Neural progenitor cell (in vitro differentiated cells): ENCODE measurements at regions not wholly inside any gene's neighbourhood (a gene's known extent, or its start where the extent isn't known, plus 50 kb on each side); places are given as distances from the start of the nearest gene placed in this dataset.

Experiments used
- EZH2 ChIP-seq: fragments of 200-600 bp; sonication (generic); IDR thresholded peaks from 2 replicates; pipeline ENCODE4 v1.6.1; 2017; ENCODE audit warnings: antibody characterized with exemption, mild to moderate bottlenecking, moderate library complexity
- EZH2phosphoT487 ChIP-seq: fragments of 200-600 bp; sonication (generic); IDR thresholded peaks from 2 replicates; pipeline ENCODE4 v1.6.1; 2017; ENCODE audit warnings: antibody characterized with exemption
- TF ChIP-seq, protein P1 (sequence below): fragments of 200-600 bp; sonication (generic); IDR thresholded peaks from 2 replicates; pipeline ENCODE4 v1.5.1; 2017; ENCODE audit warnings: antibody characterized with exemption, mild to moderate bottlenecking

DNA sequence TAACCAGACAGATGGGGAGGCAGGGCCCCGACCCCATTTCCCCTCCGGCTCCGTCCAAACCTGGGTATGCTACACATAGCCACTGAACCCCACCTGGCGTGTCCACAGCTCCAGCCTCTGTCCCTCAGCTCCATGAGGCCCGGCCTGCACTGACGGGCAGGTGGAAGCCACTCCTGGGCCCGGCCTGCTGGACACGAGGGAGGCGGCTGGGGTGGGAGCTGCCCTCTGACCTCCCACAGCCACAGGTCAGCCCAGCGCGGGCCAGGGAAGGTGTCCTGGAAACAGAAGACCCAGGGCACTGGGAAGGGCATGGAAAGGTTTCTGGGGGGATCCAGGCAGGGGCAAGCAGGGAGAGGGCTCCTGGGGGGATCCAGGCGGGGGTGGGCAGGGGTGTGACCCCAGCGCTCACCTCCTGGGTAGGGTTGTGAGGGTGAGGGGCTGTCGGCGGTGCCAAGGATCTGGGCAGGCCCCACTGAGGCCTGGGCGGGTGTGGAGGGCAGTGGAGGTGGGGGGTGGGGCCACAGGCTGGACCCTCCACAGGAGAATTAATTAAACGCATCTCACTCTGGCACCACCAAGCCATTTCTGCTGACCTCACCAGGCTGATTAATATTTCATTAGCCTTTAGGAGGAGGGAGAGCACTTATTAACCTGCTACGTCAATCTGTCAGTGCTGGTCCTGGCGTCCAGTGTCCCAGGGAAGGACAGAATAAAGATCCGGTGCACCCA lies 108.9 kb downstream of the UNCX start:
- TF ChIP-seq EZH2phosphoT487 (no peak), EZH2 (no peak)
- TF ChIP-seq, protein P1, sequence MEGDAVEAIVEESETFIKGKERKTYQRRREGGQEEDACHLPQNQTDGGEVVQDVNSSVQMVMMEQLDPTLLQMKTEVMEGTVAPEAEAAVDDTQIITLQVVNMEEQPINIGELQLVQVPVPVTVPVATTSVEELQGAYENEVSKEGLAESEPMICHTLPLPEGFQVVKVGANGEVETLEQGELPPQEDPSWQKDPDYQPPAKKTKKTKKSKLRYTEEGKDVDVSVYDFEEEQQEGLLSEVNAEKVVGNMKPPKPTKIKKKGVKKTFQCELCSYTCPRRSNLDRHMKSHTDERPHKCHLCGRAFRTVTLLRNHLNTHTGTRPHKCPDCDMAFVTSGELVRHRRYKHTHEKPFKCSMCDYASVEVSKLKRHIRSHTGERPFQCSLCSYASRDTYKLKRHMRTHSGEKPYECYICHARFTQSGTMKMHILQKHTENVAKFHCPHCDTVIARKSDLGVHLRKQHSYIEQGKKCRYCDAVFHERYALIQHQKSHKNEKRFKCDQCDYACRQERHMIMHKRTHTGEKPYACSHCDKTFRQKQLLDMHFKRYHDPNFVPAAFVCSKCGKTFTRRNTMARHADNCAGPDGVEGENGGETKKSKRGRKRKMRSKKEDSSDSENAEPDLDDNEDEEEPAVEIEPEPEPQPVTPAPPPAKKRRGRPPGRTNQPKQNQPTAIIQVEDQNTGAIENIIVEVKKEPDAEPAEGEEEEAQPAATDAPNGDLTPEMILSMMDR = no peak
